GM23338 (cell line): ENCODE measurements at regions not wholly inside any gene's neighbourhood (a gene's known extent, or its start where the extent isn't known, plus 50 kb on each side); places are given as distances from the start of the nearest gene placed in this dataset.
"Not testable (repeated sequence)": the region's sequence is repeated elsewhere in the genome, so short reads cannot be mapped to it uniquely, and the experiment has no call there.

Experiments
- ATAC-seq: fragments of 200-7000 bp; cut with Tn5 transposase; 3 replicates; pipeline ENCODE4 v1.9.1; 2020
- DNase-seq: peaks from one replicate; pipeline ENCODE4 v3.0.0-alpha.2; 2015; ENCODE audit warnings: low spot score
- H2AFZ ChIP-seq: fragments of 200-600 bp; sonication (generic); 2 replicates; pipeline ENCODE4 v1.8.0; 2016; ENCODE audit warnings: antibody characterized with exemption, mild to moderate bottlenecking, moderate library complexity
- H3F3A ChIP-seq: fragments of 200-600 bp; sonication (generic); replicated peaks from 2 replicates; pipeline ENCODE4 v1.8.0; 2017; ENCODE audit warnings: antibody characterized with exemption, mixed run types, low read depth
- H3K27ac ChIP-seq: fragments of 200-600 bp; sonication (generic); 2 replicates; pipeline ENCODE4 v1.6.1; 2016; ENCODE audit warnings: low read depth
- H3K27me3 ChIP-seq: fragments of 200-600 bp; sonication (generic); 2 replicates; pipeline ENCODE4 v1.8.0; 2016; ENCODE audit warnings: mild to moderate bottlenecking, mixed run types, moderate library complexity; ENCODE audit not compliant: insufficient read depth
- H3K36me3 ChIP-seq: fragments of 200-600 bp; sonication (generic); 2 replicates; pipeline ENCODE4 v1.8.0; 2016; ENCODE audit warnings: mild to moderate bottlenecking; ENCODE audit not compliant: insufficient read depth
- H3K4me1 ChIP-seq: fragments of 200-600 bp; sonication (generic); 2 replicates; pipeline ENCODE4 v1.8.0; 2016; ENCODE audit warnings: mild to moderate bottlenecking, moderate library complexity; ENCODE audit not compliant: insufficient read depth
- H3K4me2 ChIP-seq: fragments of 200-600 bp; sonication (generic); 2 replicates; pipeline ENCODE4 v1.7.1; 2017; ENCODE audit warnings: mixed run types
- H3K4me3 ChIP-seq: fragments of 200-600 bp; sonication (generic); 2 replicates; pipeline ENCODE4 v1.6.1; 2016; ENCODE audit warnings: mixed run types
- H3K79me2 ChIP-seq: fragments of 200-600 bp; sonication (generic); replicated peaks from 2 replicates; pipeline ENCODE4 v1.8.0; 2017; ENCODE audit warnings: mild to moderate bottlenecking; ENCODE audit not compliant: insufficient read depth
- H3K9me2 ChIP-seq: fragments of 200-600 bp; sonication (generic); 2 replicates; pipeline ENCODE4 v1.8.0; 2017; ENCODE audit not compliant: insufficient read depth
- H4K20me1 ChIP-seq: fragments of 200-600 bp; sonication (generic); replicated peaks from 2 replicates; pipeline ENCODE4 v1.8.0; 2017; ENCODE audit warnings: mild to moderate bottlenecking; ENCODE audit not compliant: insufficient read depth
- H3K27ac Mint-ChIP-seq: 2 replicates; pipeline ENCODE4 v1.8.0; 2020; ENCODE audit warnings: inconsistent platforms, mild to moderate bottlenecking, moderate library complexity, mixed read lengths
- H3K27me3 Mint-ChIP-seq: 3 replicates; pipeline ENCODE4 v1.8.0; 2022; ENCODE audit warnings: low read depth, mild to moderate bottlenecking, moderate library complexity, mixed read lengths, inconsistent platforms; ENCODE audit not compliant: insufficient read depth, poor library complexity
- H3K36me3 Mint-ChIP-seq: 3 replicates; pipeline ENCODE4 v1.8.0; 2021; ENCODE audit warnings: low read depth, mild to moderate bottlenecking, inconsistent platforms, moderate library complexity, mixed read lengths
- H3K4me1 Mint-ChIP-seq: 3 replicates; pipeline ENCODE4 v1.8.0; 2020; ENCODE audit warnings: mild to moderate bottlenecking, inconsistent platforms, mixed read lengths
- H3K4me3 Mint-ChIP-seq: 3 replicates; pipeline ENCODE4 v1.8.0; 2021; ENCODE audit warnings: moderate library complexity, mild to moderate bottlenecking, inconsistent platforms, mixed read lengths
- H3K9me3 Mint-ChIP-seq: 3 replicates; pipeline ENCODE4 v1.8.0; 2020; ENCODE audit warnings: moderate library complexity, mild to moderate bottlenecking, inconsistent platforms, mixed read lengths
- CREB1 ChIP-seq: fragments of 250-450 bp; sonication (Bioruptor Pico); IDR thresholded peaks from 2 replicates; pipeline ENCODE4 v1.5.0; 2020; ENCODE audit warnings: low read depth, mild to moderate bottlenecking, moderate library complexity
- CTCF ChIP-seq, 2 experiments: fragments of 200-600 bp in 1 of 2; sonication (generic) in 1 of 2; conservative IDR thresholded peaks; 2 replicates each; pipeline versions ENCODE4 v1.5.1 to v1.6.1; 2016 to 2017; ENCODE audit warnings: antibody characterized with exemption in 2 of 2, low read depth in 2 of 2, mild to moderate bottlenecking in 2 of 2, moderate library complexity in 1 of 2
- ETS1 ChIP-seq: IDR thresholded peaks from 2 replicates; pipeline ENCODE4 v1.6.1; 2016; ENCODE audit warnings: antibody characterized with exemption
- EZH2 ChIP-seq: fragments of 200-600 bp; sonication (generic); IDR thresholded peaks from one replicate; pipeline ENCODE4 v1.8.0; 2017; ENCODE audit warnings: antibody characterized with exemption, mild to moderate bottlenecking, low read depth; ENCODE audit not compliant: unreplicated experiment
- EZH2phosphoT487 ChIP-seq: fragments of 200-600 bp; sonication (generic); IDR thresholded peaks from one replicate; pipeline ENCODE4 v1.8.1; 2018; ENCODE audit warnings: antibody characterized with exemption; ENCODE audit not compliant: unreplicated experiment
- JUNB ChIP-seq: IDR thresholded peaks from one replicate; pipeline ENCODE4 v1.6.1; 2016; ENCODE audit warnings: antibody characterized with exemption; ENCODE audit not compliant: unreplicated experiment
- NANOG ChIP-seq: IDR thresholded peaks from 2 replicates; pipeline ENCODE4 v1.6.1; 2016; ENCODE audit warnings: antibody characterized with exemption, borderline replicate concordance
- REST ChIP-seq: IDR thresholded peaks from one replicate; pipeline ENCODE4 v1.6.1; 2018; ENCODE audit warnings: antibody characterized with exemption; ENCODE audit not compliant: unreplicated experiment
- STAT1 ChIP-seq: IDR thresholded peaks from one replicate; pipeline ENCODE4 v1.6.1; 2016; ENCODE audit warnings: antibody characterized with exemption; ENCODE audit not compliant: unreplicated experiment
- ZNF114 ChIP-seq: fragments of 250-450 bp; sonication (Bioruptor Pico); IDR thresholded peaks from 2 replicates; pipeline ENCODE4 v1.5.0; 2020; ENCODE audit warnings: mild to moderate bottlenecking, moderate library complexity
- ZNF462 ChIP-seq: fragments of 250-450 bp; sonication (Bioruptor Pico); IDR thresholded peaks from 2 replicates; pipeline ENCODE4 v1.5.0; 2020; ENCODE audit warnings: mild to moderate bottlenecking, moderate library complexity

- not testable (repeated sequence) for H4K20me1 ChIP-seq, H3K9me3 Mint-ChIP-seq, DNase-seq, H3K27ac Mint-ChIP-seq, H3K4me2 ChIP-seq, H3K9me2 ChIP-seq, H3K36me3 ChIP-seq, H3K4me3 Mint-ChIP-seq, H3K4me1 Mint-ChIP-seq, H3K27me3 ChIP-seq, H3K27ac ChIP-seq, H3F3A ChIP-seq, H3K27me3 Mint-ChIP-seq, H3K4me1 ChIP-seq, H3K4me3 ChIP-seq, H2AFZ ChIP-seq, ATAC-seq, H3K79me2 ChIP-seq
- H3K36me3 Mint-ChIP-seq: peaks cover 11% of the 10 kb centered on the region; the same call in 2 of the 3 replicates
Measured at GRCh38 chr12:42906801-42907200, 317.3 kb upstream of the PRICKLE1 start.

GRCh38 chr12:42905419-42905705 lies 315.8 kb upstream of the PRICKLE1 start:
- no peak overlapping the region for H3K4me2 ChIP-seq
- Mint-ChIP-seq H3K9me3 (peaks cover 6% of the 10 kb centered on the region; the same call in 1 of the 3 replicates), H3K4me1 (no peaks in the 10 kb centered on the region), H3K27me3 (no peaks in the 10 kb centered on the region), H3K4me3 (no peak overlapping the region), H3K27ac (no peak overlapping the region), H3K36me3 (peaks cover 8% of the 10 kb centered on the region; the same call in 2 of the 3 replicates)
- no peaks in the 10 kb centered on the region for H3K36me3 ChIP-seq
- no peak for DNase-seq
- H2AFZ ChIP-seq: no peak overlapping the region
- H3K9me2 ChIP-seq: peaks cover 11% of the 10 kb centered on the region; the same call in 1 of the 2 replicates
- no peak for ATAC-seq
- no peak overlapping the region for H3K4me3 ChIP-seq
- no peaks in the 10 kb centered on the region for H3K4me1 ChIP-seq
- no peaks in the 10 kb centered on the region for H3K79me2 ChIP-seq
- H3K27me3 ChIP-seq: no peaks in the 10 kb centered on the region
- no peaks in the 10 kb centered on the region for H3F3A ChIP-seq
- H4K20me1 ChIP-seq: no peaks in the 10 kb centered on the region
- H3K27ac ChIP-seq: no peak overlapping the region
- TF ChIP-seq NANOG: no peak
- TF ChIP-seq JUNB: no peak
- TF ChIP-seq EZH2phosphoT487: no peak
- TF ChIP-seq ZNF114 (CRISPR knock-in tag): no peak
- TF ChIP-seq ZNF462 (CRISPR knock-in tag): no peak
- TF ChIP-seq CREB1: no peak
- no peak for TF ChIP-seq REST
- TF ChIP-seq ETS1: no peak
- no peak for TF ChIP-seq EZH2
- no peak for TF ChIP-seq CTCF (conservative IDR thresholded peaks at IDR 0.05; ENCODE audit: low read depth in 2 of 2)
- TF ChIP-seq STAT1: no peak
